HCT116 (cell line): ENCODE measurements at regions not wholly inside any gene's neighbourhood (a gene's known extent, or its start where the extent isn't known, plus 50 kb on each side); places are given as distances from the start of the nearest gene placed in this dataset.

Experiments
- ATAC-seq: fragments of 200-7000 bp; cut with Tn5 transposase; 2 replicates; pipeline ENCODE4 v1.9.1; 2020; ENCODE audit warnings: mild to moderate bottlenecking, moderate library complexity
- BruUV-seq: library from RNA; stranded (reverse); fragments of 400-500 nt; replicated peaks from 2 replicates; lab custom pipeline; 2021; lab: Mats Ljungman, UMichigan
- CTCF ChIA-PET: fragments of 300-600 bp; sonication (Branson Sonifier 250); formaldehyde crosslinking; loops from one replicate; lab custom pipeline; 2021; ENCODE audit warnings: antibody characterized with exemption; lab: Charles Lee
- POLR2A ChIA-PET: fragments of 300-600, 350-600 bp; sonication (Branson Sonifier 250); formaldehyde crosslinking; loops from one replicate; lab custom pipeline; 2021; ENCODE audit warnings: antibody characterized with exemption; lab: Charles Lee
- RAD21 ChIA-PET, 2 experiments: fragments of 300-600 bp; sonication (Branson Sonifier 250); formaldehyde crosslinking; loops; one replicate each; lab custom pipeline; 2023; ENCODE audit warnings: low total read pairs in 2 of 2; ENCODE audit not compliant: uncharacterized antibody in 2 of 2, unreplicated experiment in 2 of 2, low non-redundant PET in 1 of 2; lab: Charles Lee
- DNase-seq: peaks from one replicate; pipeline ENCODE4 v3.0.0-alpha.2; 2010; ENCODE audit warnings: low read depth, low spot score
- H2AFZ ChIP-seq: fragments of 200-600 bp; shearing (Covaris generic), sonication (generic); 2 replicates; pipeline ENCODE4 v1.6.1; 2017; ENCODE audit warnings: low read depth, mixed run types, mixed read lengths, antibody characterized with exemption, low read length; ENCODE audit not compliant: poor library complexity, severe bottlenecking
- H3K27ac ChIP-seq: 2 replicates; pipeline ENCODE4 v1.5.1; 2012; ENCODE audit warnings: low read depth, low read length
- H3K27me3 ChIP-seq: fragments of 200-600 bp; sonication (generic); 2 replicates; pipeline ENCODE4 v1.6.1; 2016; ENCODE audit warnings: mixed run types, low read length, mixed read lengths; ENCODE audit not compliant: insufficient read depth
- H3K36me3 ChIP-seq, 2 experiments: fragments of 200-500 bp in 1 of 2; fragments of 200-600 bp in 1 of 2; sonication (Bioruptor generic) in 1 of 2; sonication (generic) in 1 of 2; 2 replicates each; pipeline versions ENCODE4 v1.5.1 to v1.6.1; 2014 to 2016; ENCODE audit warnings: low read length in 2 of 2, inconsistent platforms in 1 of 2, mixed read lengths in 1 of 2, mixed run types in 1 of 2; ENCODE audit not compliant: insufficient read depth in 2 of 2, control insufficient read depth in 1 of 2
- H3K4me1 ChIP-seq, 2 experiments: fragments of 200-600 bp in 1 of 2; sonication (generic) in 1 of 2; 2 replicates each; pipeline versions ENCODE4 v1.5.1 to v1.6.1; 2012 to 2017; ENCODE audit warnings: low read length in 2 of 2, inconsistent platforms in 1 of 2, mild to moderate bottlenecking in 1 of 2, mixed read lengths in 1 of 2, mixed run types in 1 of 2, moderate library complexity in 1 of 2; ENCODE audit not compliant: insufficient read depth in 2 of 2, control insufficient read depth in 1 of 2
- H3K4me2 ChIP-seq: fragments of 200-600 bp; sonication (generic); 2 replicates; pipeline ENCODE4 v1.6.1; 2017; ENCODE audit warnings: mixed run types, low read length, mixed read lengths
- H3K4me3 ChIP-seq, 2 experiments: fragments of 200-600 bp in 1 of 2; sonication (generic) in 1 of 2; replicated peaks in 1 of 2; 2 replicates each; pipeline ENCODE4 v1.5.1; 2011 to 2016; ENCODE audit warnings: low read length in 2 of 2, control low read depth in 1 of 2, low read depth in 1 of 2, mild to moderate bottlenecking in 1 of 2, mixed read lengths in 1 of 2, mixed run types in 1 of 2
- H3K79me2 ChIP-seq: fragments of 200-600 bp; sonication (generic); 2 replicates; pipeline ENCODE4 v1.6.1; 2017; ENCODE audit warnings: mild to moderate bottlenecking, mixed run types, low read length, moderate library complexity, mixed read lengths; ENCODE audit not compliant: insufficient read depth
- H3K9ac ChIP-seq: fragments of 200-600 bp; sonication (generic); 2 replicates; pipeline ENCODE4 v1.6.1; 2016; ENCODE audit warnings: low read length, mixed read lengths
- H3K9me2 ChIP-seq: fragments of 200-600 bp; sonication (generic), shearing (Covaris generic); 2 replicates; pipeline ENCODE4 v1.6.1; 2017; ENCODE audit warnings: mixed run types, mild to moderate bottlenecking, moderate library complexity; ENCODE audit not compliant: insufficient read depth
- H3K9me3 ChIP-seq, 2 experiments: fragments of 200-500 bp in 1 of 2; fragments of 200-600 bp in 1 of 2; sonication (Bioruptor generic) in 1 of 2; sonication (generic) in 1 of 2; 2 replicates each; pipeline ENCODE4 v1.6.1; 2014 to 2017; ENCODE audit warnings: low read length in 2 of 2, mixed read lengths in 2 of 2, inconsistent platforms in 1 of 2, low read depth in 1 of 2, mild to moderate bottlenecking in 1 of 2, mixed run types in 1 of 2, moderate library complexity in 1 of 2; ENCODE audit not compliant: control insufficient read depth in 1 of 2, insufficient read depth in 1 of 2
- H4K20me1 ChIP-seq: fragments of 200-600 bp; sonication (generic), shearing (Covaris generic); 2 replicates; pipeline ENCODE4 v1.6.1; 2017; ENCODE audit warnings: mixed run types, mild to moderate bottlenecking, moderate library complexity; ENCODE audit not compliant: insufficient read depth
- CEBPB ChIP-seq: IDR thresholded peaks from 2 replicates; pipeline ENCODE4 v1.6.1; 2012; ENCODE audit warnings: low read depth
- ELF1 ChIP-seq: IDR thresholded peaks from 2 replicates; pipeline ENCODE4 v1.6.1; 2012; ENCODE audit warnings: low read depth, borderline replicate concordance
- EZH2phosphoT487 ChIP-seq: fragments of 200-600 bp; IDR thresholded peaks from 2 replicates; pipeline ENCODE4 v1.6.1; 2018; ENCODE audit warnings: antibody characterized with exemption, borderline replicate concordance
- JUND ChIP-seq: IDR thresholded peaks from 2 replicates; pipeline ENCODE4 v1.6.1; 2012
- POLR2A ChIP-seq: IDR thresholded peaks from 2 replicates; pipeline ENCODE4 v1.7.0; 2011; ENCODE audit warnings: borderline replicate concordance; ENCODE audit not compliant: insufficient read depth, insufficient read length; ENCODE audit errors: extremely low read depth
- SRF ChIP-seq: IDR thresholded peaks from 2 replicates; pipeline ENCODE4 v1.6.1; 2012; ENCODE audit warnings: low read depth
- TCF7L2 ChIP-seq: IDR thresholded peaks from 2 replicates; pipeline ENCODE4 v1.7.0; 2011; ENCODE audit warnings: borderline replicate concordance, inconsistent platforms; ENCODE audit not compliant: insufficient read depth, insufficient read length; ENCODE audit errors: extremely low read depth
- YY1 ChIP-seq: IDR thresholded peaks from 2 replicates; pipeline ENCODE4 v1.6.1; 2011; ENCODE audit warnings: low read length, low read depth, moderate library complexity, mild to moderate bottlenecking; ENCODE audit not compliant: insufficient replicate concordance; ENCODE audit errors: extremely low read depth
- intact Hi-C: fragments of 100-400 bp; cut with micrococcal nuclease; formaldehyde crosslinking; loops from 2 replicates; pipeline ENCODE4 v1.10.0; 2022
- TF ChIP-seq, protein P1 (sequence below), 3 experiments: fragments of 200-600 bp in 1 of 3; sonication (generic) in 1 of 3; IDR thresholded peaks in 2 of 3; conservative IDR thresholded peaks in 1 of 3; 2 replicates each; pipeline ENCODE4 v1.5.1; 2012 to 2017; ENCODE audit warnings: low read depth in 2 of 3, low read length in 2 of 3, antibody characterized with exemption in 1 of 3, borderline replicate concordance in 1 of 3, control low read depth in 1 of 3, mild to moderate bottlenecking in 1 of 3, mixed read lengths in 1 of 3, mixed run types in 1 of 3, moderate library complexity in 1 of 3; ENCODE audit not compliant: insufficient read depth in 1 of 3

DNA sequence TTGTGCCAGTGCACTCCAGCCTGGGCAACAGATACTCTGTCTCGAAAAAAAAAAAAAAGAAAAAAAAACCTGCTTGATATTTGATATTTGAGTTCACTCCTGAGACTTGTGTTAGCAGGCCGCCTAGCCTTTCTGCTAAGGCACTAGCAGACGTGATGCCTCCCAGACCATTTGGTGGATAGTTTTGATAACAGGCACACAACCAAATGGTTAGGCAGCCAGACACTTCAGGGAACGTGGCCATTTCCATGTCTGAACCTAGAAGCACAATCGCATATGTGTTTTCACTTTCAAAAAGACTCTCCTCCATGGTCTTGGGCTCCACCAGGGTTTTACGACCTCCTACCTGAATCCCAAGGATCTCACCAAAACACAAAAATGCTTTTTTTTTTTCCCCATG is 1319.5 kb downstream of the BRINP3 start:
- DNase-seq (no peak), ATAC-seq (no peak)
- Histone ChIP-seq H3K9me2 (no peaks in the 10 kb centered on the region), H3K9me3 (no peaks in the 10 kb centered on the region), H3K79me2 (no peaks in the 10 kb centered on the region), H3K27ac (no peak overlapping the region), H3K36me3 (no peaks in the 10 kb centered on the region), H3K4me3 (no peak overlapping the region), H3K4me2 (no peak overlapping the region), H3K27me3 (no peaks in the 10 kb centered on the region), H3K4me1 (no peaks in the 10 kb centered on the region), H3K9ac (no peak overlapping the region), H2AFZ (peak overlapping the region; percentile 15), H4K20me1 (no peaks in the 10 kb centered on the region)
- TF ChIP-seq SRF: no peak
- TF ChIP-seq JUND: no peak
- TF ChIP-seq CEBPB: no peak
- TF ChIP-seq YY1: no peak
- no peak for TF ChIP-seq TCF7L2
- no peak for TF ChIP-seq EZH2phosphoT487
- TF ChIP-seq ELF1: no peak
- TF ChIP-seq, protein P1, sequence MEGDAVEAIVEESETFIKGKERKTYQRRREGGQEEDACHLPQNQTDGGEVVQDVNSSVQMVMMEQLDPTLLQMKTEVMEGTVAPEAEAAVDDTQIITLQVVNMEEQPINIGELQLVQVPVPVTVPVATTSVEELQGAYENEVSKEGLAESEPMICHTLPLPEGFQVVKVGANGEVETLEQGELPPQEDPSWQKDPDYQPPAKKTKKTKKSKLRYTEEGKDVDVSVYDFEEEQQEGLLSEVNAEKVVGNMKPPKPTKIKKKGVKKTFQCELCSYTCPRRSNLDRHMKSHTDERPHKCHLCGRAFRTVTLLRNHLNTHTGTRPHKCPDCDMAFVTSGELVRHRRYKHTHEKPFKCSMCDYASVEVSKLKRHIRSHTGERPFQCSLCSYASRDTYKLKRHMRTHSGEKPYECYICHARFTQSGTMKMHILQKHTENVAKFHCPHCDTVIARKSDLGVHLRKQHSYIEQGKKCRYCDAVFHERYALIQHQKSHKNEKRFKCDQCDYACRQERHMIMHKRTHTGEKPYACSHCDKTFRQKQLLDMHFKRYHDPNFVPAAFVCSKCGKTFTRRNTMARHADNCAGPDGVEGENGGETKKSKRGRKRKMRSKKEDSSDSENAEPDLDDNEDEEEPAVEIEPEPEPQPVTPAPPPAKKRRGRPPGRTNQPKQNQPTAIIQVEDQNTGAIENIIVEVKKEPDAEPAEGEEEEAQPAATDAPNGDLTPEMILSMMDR (IDR thresholded peaks at IDR 0.05 in 2 of 3, conservative IDR thresholded peaks at IDR 0.05 in 1 of 3; ENCODE audit: borderline replicate concordance in 1 of 3, insufficient read depth in 1 of 3, low read depth in 2 of 3, low read length in 2 of 3): no peak
- POLR2A ChIA-PET: no interaction called here
- CTCF ChIA-PET: no interaction called here
- RAD21 ChIA-PET: no interaction called here
- no TSS peak for BruUV-seq
- intact Hi-C loops: no loop called here

DNA sequence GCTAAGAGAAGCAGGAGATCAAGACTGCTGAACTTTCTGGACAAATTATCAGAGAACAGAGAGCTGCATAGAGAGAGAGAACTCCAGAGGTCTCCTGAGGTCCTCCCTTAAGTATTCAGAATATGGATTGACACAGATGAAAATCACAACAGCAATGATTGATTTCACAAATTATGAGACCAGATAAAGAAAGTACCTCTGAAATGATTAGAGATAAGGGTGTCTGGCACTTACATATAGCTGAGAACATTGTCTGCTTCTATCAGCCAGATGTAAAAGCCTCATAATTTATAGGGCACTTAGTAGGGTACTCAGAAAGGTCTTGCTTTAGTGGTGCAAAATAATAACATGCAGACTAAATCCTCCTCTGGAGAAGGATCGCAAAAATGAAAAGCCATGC is 1301.8 kb downstream of the BRINP3 start:
- Histone ChIP-seq H3K9ac (no peak overlapping the region), H3K4me1 (no peaks in the 10 kb centered on the region), H4K20me1 (no peaks in the 10 kb centered on the region), H3K79me2 (no peaks in the 10 kb centered on the region), H2AFZ (no peak overlapping the region), H3K27ac (no peak overlapping the region), H3K9me3 (no peaks in the 10 kb centered on the region), H3K27me3 (no peaks in the 10 kb centered on the region), H3K36me3 (no peaks in the 10 kb centered on the region), H3K9me2 (no peaks in the 10 kb centered on the region), H3K4me3 (no peak overlapping the region), H3K4me2 (no peak overlapping the region)
- no TSS peak for BruUV-seq
- TF ChIP-seq POLR2A: no peak
- DNase-seq: no peak
- CTCF ChIA-PET: no interaction called here
- POLR2A ChIA-PET: no interaction called here
- intact Hi-C loops: no loop called here
- ATAC-seq: no peak
- RAD21 ChIA-PET: no interaction called here
